HG02588 (cell line): ENCODE measurements at regions not wholly inside any gene's neighbourhood (a gene's known extent, or its start where the extent isn't known, plus 50 kb on each side); places are given as distances from the start of the nearest gene placed in this dataset.

Experiments
- ATAC-seq: cut with Tn5 transposase; IDR thresholded peaks from one replicate; pipeline ENCODE4 v1.9.1; 2021; ENCODE audit warnings: mild to moderate bottlenecking, moderate library complexity; ENCODE audit not compliant: unreplicated experiment

DNA sequence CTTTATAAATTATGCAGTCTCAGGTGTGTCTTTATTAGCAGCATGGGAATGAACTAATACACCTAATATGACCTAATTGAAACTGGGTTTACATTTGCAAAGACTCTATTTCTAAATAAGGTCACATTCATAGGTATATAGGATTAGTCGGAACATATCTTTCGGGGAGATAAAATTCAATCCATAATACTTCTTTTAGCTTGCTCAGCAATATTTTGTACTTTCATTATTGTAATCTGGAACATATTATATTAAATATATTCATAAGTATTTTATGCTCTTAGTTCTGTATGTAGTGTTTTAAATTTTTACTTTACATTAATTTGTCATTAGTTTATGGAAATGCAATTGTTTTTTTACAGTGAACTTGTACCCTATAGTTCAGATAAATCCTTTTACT is 927.7 kb downstream of the CCDC85A start:
- ATAC-seq = no peak

DNA sequence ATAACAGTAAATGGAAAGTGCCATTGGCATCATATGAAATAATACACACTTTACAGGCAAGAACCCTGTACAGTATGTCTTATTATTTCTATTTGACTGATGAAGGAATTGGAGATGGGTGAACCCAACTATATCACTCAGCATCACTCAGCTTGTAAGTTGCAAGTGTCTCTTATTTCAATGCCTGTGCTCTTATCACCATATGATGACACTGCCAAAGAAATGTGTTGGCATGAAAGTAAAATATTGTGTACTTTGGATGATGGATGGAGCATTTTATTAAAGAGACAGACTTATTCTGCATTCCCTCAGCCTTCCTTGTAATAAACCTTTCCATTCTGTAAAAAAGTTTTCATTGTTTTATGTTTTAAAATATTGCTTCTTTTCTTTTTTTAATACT is 927.5 kb upstream of the VRK2 start:
- ATAC-seq = no peak

DNA sequence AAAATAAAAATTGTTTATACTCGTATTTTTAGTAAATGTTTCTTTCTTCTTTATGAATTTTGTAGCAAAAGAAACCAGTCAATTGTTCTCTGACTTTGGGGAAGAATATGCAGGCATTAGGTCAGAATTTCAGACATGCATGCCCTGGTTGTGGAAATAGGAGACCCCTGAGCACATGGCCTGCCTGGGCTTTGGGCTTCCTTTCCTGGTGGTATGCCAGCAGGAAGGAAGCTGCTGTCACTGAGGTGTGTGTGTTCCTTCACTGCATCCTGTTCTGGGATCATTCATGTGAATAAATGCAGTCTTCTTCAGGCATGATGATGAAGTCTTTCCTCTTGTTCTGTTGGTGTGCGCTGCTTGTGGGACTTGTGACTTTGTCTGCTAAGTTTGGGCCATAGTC is 920.2 kb upstream of the VRK2 start:
- no peak for ATAC-seq

DNA sequence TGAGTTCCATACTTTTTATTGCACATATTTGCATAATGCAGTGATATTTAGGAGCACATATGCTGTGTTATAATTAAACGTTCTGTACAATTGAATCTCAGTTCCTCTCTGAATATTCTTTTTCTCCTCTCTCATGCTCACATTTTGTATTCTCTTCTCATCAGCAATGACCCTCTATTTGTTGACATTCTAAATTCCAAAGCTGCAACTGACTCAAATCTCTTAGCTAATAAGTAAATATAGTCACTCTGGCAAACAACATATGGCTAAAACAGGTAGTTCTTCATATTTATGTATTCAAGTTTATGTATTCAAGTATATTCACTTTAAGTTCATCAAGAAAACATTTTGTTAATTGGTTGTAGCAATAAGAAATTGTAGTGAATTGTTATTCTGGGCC is 907.4 kb upstream of the VRK2 start:
- ATAC-seq = no peak

- no peak for ATAC-seq
Measured at GRCh38 chr2:57141269-57141668, 905.3 kb upstream of the VRK2 start.

DNA sequence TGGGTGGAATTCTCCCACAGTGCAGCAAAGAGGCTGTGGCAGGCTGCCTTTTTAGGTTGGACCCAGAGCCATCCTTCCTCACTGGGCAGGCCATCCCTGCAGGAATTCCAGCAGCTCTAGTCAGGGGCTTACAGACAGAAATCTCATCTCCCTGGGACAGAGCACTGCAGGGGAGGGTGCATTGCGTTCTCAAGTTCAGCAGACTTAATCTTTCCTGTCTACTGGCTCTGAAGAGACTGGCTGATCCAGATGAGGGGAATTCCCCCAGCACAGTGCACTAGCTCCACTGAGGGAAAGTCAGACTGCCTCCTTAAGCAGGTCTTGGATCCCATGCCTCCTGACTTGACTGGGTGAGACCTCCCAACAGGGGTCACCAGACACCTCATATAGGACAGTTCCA is 899.7 kb upstream of the VRK2 start:
- ATAC-seq = no peak

DNA sequence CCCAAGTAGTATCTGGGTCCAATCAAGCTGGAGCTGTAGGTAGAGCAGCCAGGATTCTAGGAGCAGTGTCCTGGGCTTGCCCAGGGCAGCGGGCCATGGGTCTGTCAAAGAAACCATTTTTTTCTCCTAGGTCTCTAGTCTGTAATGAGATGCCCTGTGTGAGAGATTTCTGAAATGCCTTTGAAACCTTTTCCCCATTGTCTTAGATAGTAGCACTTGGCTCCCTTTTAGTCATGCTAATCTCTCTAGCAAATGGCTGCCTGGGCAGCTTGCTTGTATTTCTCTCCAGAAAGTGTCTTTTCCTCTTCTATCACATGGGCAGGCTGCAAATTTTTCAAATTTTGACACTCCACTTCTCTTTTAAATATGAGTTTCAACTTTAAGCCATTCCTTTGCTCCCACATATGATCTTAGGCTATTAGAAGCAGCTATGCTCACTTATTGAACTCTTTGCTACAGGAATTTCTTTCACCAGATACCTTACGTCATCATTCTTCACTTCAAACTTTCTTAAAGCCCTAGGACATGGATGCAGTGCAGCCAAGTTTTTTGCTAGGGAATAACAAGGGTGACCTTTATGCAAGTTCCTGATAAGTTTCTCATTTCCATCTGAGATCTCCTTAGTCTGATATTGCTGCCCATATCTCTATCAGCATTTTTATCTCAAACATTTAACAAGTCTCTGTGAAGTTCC is 890.2 kb upstream of the VRK2 start:
- no peak for ATAC-seq

- no peak for ATAC-seq
Measured at GRCh38 chr2:57160976-57161375, 885.6 kb upstream of the VRK2 start.

DNA sequence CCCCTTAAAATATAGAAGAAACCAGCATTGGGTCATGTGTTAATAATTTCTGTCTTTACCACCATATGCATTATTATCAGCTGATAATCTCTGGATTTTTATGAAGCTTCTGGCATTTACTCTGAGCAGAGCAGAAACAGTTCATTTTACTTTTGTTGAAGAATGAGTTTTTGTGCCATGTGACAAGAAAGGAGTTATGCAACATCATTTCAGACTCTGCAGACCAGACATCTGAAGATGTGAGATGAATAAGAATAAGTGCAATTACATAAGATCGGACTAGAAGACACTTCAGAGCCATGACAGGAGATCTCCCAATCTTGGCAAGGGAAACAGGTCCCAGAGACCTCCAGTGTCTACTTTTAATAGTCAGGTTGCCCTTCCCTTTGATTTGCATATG is 869.4 kb upstream of the VRK2 start:
- no peak for ATAC-seq

- no peak for ATAC-seq
Measured at GRCh38 chr2:57180042-57180567, 866.5 kb upstream of the VRK2 start.

DNA sequence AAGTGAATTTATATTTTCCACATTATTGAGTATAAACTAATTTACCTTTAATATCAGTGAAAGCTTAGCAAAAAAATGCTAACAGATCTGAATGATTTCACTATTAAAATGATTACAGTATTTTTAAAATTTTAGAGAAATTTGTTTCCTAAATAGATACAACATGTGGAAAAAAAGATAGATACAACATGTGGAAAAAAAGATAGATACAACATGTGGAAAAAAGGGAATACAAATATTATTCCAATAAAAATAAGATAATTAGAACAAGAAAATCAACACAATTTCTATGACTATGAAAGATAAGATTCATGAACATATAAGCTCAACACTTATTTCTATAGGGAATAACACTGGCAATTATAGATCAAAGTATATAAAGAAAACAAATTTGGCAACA is 865.9 kb upstream of the VRK2 start:
- ATAC-seq = no peak

DNA sequence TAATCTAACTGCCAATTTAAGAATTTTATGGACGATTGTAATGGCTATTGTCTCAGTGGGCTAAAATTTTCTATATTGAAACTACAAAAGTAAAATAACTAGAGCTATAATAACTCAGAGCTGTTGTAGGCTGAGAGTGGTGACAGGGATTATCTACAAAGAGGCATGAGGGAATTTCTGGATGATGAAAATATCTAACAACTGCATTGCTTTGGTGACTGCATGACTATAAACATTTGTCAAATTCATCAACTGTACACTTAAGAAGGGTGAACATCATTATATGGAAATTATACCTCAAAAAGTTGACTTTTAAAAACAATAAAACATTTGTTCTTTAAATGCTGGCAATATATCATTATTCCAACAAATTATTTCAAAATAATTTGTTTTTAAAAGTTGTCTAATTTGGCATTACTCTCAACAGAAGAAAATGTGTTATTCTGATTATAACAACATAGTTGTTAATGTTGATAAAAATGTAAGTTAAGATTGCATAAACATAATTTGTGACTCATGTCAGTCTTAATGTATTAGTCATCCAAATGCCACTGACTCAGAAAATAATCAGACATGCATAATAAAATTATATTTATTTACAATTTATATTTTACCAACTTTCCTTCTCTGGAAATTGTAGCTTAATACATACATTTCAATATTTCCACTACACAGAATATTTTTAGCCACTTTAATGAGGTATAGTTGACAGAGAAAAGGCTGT is 865.1 kb upstream of the VRK2 start:
- no peak for ATAC-seq

DNA sequence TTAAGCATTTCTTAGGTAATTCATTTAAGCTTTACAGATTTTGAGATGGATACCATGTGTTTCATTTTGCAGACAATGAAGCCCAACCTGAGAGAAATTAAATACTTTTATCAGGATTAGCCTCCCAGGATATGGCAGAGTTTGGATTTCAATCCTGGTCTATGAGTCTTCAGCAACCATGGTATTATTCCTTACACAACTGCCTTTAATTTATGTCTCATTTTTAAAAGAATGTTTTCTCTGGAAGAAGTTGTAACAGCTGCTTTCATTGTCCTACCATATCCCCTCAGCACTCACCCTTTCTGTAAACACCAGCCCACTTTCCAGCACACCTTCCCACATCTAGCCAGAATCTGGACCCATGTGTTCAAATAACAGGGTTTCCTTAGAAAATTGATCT is 863.7 kb upstream of the VRK2 start:
- no peak for ATAC-seq

GRCh38 chr2:57185568-57185967 is 861.0 kb upstream of the VRK2 start:
- ATAC-seq = no peak

DNA sequence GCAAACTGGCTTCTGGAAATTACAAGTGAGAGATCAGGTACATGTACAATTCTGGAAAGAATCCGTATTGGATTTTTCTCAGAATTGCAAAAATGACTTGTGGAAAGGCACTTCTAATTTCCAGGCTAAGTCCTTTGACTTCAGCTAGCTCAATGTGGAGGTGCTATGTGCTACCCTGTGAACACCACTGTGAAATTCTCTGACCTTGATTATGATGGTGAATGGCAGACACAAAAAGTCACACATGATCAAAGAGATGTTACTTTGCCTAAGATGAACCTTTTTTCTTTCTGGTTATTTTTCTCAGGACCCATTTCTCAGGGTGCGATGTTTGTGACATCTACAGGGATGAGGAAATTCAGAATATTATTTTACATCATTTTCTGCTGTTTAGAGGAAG is 856.6 kb upstream of the VRK2 start:
- no peak for ATAC-seq

DNA sequence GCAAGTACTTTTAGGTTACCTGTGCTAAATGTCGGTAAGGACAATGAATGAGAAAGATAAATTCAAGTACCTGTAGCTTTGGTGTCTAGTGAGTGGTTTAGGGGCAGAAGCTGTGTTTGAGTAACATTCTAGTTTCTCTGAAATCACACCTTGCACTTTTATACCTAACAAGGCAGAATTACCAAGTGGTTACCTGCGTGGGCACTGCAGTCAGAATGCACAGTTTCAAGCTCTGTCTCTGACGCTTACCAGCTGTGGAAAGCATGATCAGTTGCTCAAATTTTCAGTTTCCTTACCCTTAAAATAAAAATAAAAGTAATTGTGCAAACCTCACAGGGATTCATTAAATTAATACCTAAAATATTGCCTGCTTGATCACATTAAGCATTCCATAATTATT is 846.9 kb upstream of the VRK2 start:
- no peak for ATAC-seq

GRCh38 chr2:57204364-57204763 is 842.2 kb upstream of the VRK2 start:
- ATAC-seq = no peak

GRCh38 chr2:57205241-57205640 is 841.4 kb upstream of the VRK2 start:
- no peak for ATAC-seq

- no peak for ATAC-seq
Measured at GRCh38 chr2:57207191-57207590, 839.4 kb upstream of the VRK2 start.

GRCh38 chr2:57209799-57210198 is 836.8 kb upstream of the VRK2 start:
- no peak for ATAC-seq

DNA sequence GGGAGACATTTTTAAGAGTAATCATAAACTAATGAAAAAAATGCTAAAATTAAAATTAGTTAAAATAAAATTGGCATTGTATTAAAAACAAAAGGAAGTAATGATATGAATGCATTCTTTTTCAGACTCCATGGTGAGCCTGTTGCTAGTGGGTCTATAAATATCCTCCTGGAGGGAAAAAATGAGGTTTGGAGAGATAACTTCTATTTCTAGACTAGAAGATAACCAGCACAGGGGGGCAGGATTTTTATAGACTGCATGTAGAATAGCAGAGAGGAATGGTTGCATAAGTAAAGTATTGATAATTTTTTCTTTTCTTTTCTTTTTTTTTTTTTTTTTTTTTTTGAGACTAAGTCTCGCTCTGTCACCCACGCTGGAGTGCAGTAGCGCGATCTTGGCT is 835.8 kb upstream of the VRK2 start:
- no peak for ATAC-seq

GRCh38 chr2:57217013-57217412 is 829.6 kb upstream of the VRK2 start:
- ATAC-seq = no peak

- ATAC-seq = no peak
Measured at GRCh38 chr2:57218206-57218605, 828.4 kb upstream of the VRK2 start.
